HFFc6 (cell line): ENCODE measurements at regions not wholly inside any gene's neighbourhood (a gene's known extent, or its start where the extent isn't known, plus 50 kb on each side); places are given as distances from the start of the nearest gene placed in this dataset.
A peak's percentile ranks its signal among the peaks of the same experiment; 100 is the strongest.

ENCODE experiments used
- DNase-seq: peaks from one replicate; pipeline ENCODE4 v3.0.0-alpha.2; 2018
- H3K27ac Mint-ChIP-seq: 2 replicates; pipeline ENCODE4 v1.8.0; 2020; ENCODE audit warnings: mild to moderate bottlenecking, mixed read lengths
- H3K27me3 Mint-ChIP-seq: 2 replicates; pipeline ENCODE4 v1.8.0; 2021; ENCODE audit warnings: mild to moderate bottlenecking, moderate library complexity, mixed read lengths; ENCODE audit not compliant: insufficient read depth
- H3K36me3 Mint-ChIP-seq: 2 replicates; pipeline ENCODE4 v1.8.0; 2021; ENCODE audit warnings: low read depth, mixed read lengths
- H3K4me1 Mint-ChIP-seq: 2 replicates; pipeline ENCODE4 v1.8.0; 2020; ENCODE audit warnings: low read depth, mixed read lengths
- H3K4me3 Mint-ChIP-seq: 2 replicates; pipeline ENCODE4 v1.8.0; 2020; ENCODE audit warnings: mild to moderate bottlenecking, moderate library complexity, mixed read lengths
- H3K9me3 Mint-ChIP-seq: 2 replicates; pipeline ENCODE4 v1.8.0; 2020; ENCODE audit warnings: mild to moderate bottlenecking, mixed read lengths
- TF ChIP-seq, protein P1 (sequence below): fragments of 200-600 bp; sonication (generic); IDR thresholded peaks from 2 replicates; pipeline ENCODE4 v1.5.0; 2021; ENCODE audit warnings: antibody characterized with exemption, mild to moderate bottlenecking

DNA sequence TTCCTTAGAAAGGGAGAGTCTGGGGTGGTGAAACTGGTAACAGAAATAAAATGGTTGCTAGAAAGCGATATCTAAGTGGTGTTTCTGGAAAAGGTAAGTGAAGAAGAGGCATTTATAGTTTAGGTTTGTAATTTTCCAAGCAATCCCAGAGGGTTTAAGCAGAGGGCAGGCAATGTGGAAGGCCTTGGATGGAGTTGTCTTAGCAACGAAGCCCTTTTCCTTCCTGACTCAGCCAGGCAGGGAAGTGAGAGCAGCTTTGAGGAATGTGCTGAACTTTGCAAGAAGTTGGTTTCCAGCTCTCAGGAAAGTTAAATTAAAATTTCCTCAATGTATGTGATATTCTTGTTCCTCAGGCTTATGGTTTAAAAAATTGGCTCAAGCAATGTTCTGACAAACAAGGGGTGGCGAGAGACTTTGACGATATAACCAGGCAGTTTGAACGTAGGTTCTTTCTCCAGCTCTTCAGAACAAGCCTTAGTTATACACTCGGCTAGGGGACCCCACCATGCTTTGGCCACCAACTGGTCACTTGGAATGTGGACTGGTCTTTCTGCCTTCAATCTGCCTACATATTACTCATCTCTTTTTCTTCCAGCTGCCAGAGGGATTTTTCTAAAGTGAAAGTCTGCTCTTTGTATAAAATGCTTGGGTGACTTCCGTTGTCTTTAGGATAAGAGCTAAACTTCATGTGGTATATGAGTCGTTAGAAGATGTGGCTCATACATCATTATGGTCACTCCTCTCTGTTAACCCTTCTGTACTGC is 66.9 kb upstream of the SLC25A13 start:
- H3K9me3 Mint-ChIP-seq = no peaks in the 10 kb centered on the region
- peak; percentile 83 for DNase-seq
- TF ChIP-seq, protein P1, sequence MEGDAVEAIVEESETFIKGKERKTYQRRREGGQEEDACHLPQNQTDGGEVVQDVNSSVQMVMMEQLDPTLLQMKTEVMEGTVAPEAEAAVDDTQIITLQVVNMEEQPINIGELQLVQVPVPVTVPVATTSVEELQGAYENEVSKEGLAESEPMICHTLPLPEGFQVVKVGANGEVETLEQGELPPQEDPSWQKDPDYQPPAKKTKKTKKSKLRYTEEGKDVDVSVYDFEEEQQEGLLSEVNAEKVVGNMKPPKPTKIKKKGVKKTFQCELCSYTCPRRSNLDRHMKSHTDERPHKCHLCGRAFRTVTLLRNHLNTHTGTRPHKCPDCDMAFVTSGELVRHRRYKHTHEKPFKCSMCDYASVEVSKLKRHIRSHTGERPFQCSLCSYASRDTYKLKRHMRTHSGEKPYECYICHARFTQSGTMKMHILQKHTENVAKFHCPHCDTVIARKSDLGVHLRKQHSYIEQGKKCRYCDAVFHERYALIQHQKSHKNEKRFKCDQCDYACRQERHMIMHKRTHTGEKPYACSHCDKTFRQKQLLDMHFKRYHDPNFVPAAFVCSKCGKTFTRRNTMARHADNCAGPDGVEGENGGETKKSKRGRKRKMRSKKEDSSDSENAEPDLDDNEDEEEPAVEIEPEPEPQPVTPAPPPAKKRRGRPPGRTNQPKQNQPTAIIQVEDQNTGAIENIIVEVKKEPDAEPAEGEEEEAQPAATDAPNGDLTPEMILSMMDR = no peak
- peaks cover 4% of the 10 kb centered on the region for H3K27me3 Mint-ChIP-seq
- peak overlapping the region; percentile 72 for H3K4me3 Mint-ChIP-seq
- H3K27ac Mint-ChIP-seq = peak overlapping the region; percentile 94
- H3K36me3 Mint-ChIP-seq = no peaks in the 10 kb centered on the region
- H3K4me1 Mint-ChIP-seq = peaks cover 22% of the 10 kb centered on the region

DNA sequence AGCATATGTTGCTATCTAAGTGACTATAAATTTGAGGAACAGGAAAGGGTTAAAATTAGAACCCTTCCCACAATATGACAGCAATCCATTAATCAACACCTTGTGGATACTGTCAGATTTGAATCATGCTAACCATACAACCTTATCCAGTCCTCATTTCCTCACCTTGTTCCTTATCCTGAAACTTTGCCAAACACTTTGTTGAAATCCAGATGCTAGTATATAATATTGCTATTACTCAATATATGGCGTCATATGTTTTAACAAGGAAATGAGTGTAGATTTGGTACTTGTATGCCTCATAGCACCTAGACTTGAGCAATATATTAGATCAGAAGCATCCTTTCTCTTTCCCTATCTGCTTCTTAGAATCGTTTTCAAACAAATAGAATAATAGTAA is 66.3 kb upstream of the SLC25A13 start:
- peak; percentile 36 for DNase-seq
- Mint-ChIP-seq H3K27ac (peak overlapping the region; percentile 94), H3K4me3 (peak overlapping the region; percentile 72; the same call in 1 of the 2 replicates), H3K4me1 (peaks cover 22% of the 10 kb centered on the region), H3K36me3 (no peaks in the 10 kb centered on the region), H3K27me3 (peaks cover 4% of the 10 kb centered on the region), H3K9me3 (no peaks in the 10 kb centered on the region)
- TF ChIP-seq, protein P1 = no peak

DNA sequence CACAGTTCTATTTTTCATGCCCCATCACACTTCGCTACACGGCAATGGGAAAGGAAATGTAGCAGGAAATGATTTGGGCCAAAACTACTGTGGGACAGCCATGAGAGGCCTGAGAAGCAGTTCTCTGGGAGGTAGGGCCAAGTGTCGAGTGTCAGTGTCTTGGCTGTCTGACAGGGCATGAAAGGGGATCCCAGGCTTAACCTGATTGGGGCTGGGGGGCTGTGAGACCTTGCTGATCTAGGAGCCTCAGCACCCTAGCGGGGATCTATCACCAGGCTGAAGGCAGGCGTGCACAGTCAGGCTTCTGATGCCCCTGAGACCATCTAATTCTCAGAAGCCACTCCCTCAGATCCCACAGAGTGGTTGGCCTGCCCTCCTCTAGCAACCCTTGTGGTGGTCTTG is 58.2 kb upstream of the SLC25A13 start:
- peaks cover 4% of the 10 kb centered on the region for H3K27me3 Mint-ChIP-seq
- H3K27ac Mint-ChIP-seq = no peak overlapping the region
- no peaks in the 10 kb centered on the region for H3K36me3 Mint-ChIP-seq
- H3K9me3 Mint-ChIP-seq = no peaks in the 10 kb centered on the region
- no peak overlapping the region for H3K4me3 Mint-ChIP-seq
- DNase-seq = no peak
- TF ChIP-seq, protein P1 = no peak
- H3K4me1 Mint-ChIP-seq = no peaks in the 10 kb centered on the region

DNA sequence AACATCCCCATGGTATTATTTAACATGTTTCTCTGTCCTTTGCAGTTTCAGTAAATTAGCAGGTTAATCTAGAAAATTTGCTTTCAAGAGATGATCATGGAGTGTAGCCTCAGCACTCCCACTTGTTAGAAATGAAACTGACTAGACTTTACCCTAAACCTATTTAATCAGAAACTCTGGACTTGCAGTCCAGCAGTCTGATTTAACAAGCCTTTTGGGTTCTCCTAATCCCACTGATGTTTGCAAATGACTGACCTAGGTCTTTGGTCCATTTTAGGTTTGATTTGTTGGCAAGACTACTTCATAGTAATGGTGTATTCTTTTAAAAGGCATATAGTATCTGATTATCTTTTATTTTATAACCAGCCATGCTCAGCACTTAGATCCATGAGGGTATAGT is 55.5 kb upstream of the SLC25A13 start:
- no peak for DNase-seq
- H3K4me3 Mint-ChIP-seq = no peak overlapping the region
- no peaks in the 10 kb centered on the region for H3K9me3 Mint-ChIP-seq
- TF ChIP-seq, protein P1 = no peak
- H3K27ac Mint-ChIP-seq = no peak overlapping the region
- H3K36me3 Mint-ChIP-seq = no peaks in the 10 kb centered on the region
- H3K27me3 Mint-ChIP-seq = no peaks in the 10 kb centered on the region
- H3K4me1 Mint-ChIP-seq = no peaks in the 10 kb centered on the region
